Heart left ventricle (tissue), 16 donors: ENCODE measurements at regions not wholly inside any gene's neighbourhood (a gene's known extent, or its start where the extent isn't known, plus 50 kb on each side); places are given as distances from the start of the nearest gene placed in this dataset.

Experiments
- ATAC-seq, 4 donors: fragments of 200-7000 bp; cut with Tn5 transposase; one replicate each; pipeline ENCODE4 v1.9.1; 2020 to 2022; ENCODE audit warnings: moderate library complexity in 4 of 4, mild to moderate bottlenecking in 3 of 4, moderate number of reproducible peaks in 1 of 4
- DNase-seq, 5 donors: peaks; one replicate each; pipeline ENCODE4 v3.0.0-alpha.2; 2020
- H3K27ac ChIP-seq, 12 donors: fragments of 200-600 bp; sonication (generic) in 4 of 12; one replicate each; pipeline versions ENCODE4 v1.5.0 to v1.8.0; 2016 to 2022; ENCODE audit warnings: mild to moderate bottlenecking in 2 of 12
- H3K27me3 ChIP-seq, 9 donors: fragments of 200-600 bp; sonication (generic) in 2 of 9; one replicate each; pipeline versions ENCODE4 v1.5.1 to v1.8.0; 2016 to 2022; ENCODE audit warnings: mild to moderate bottlenecking in 3 of 9
- H3K36me3 ChIP-seq, 9 donors: fragments of 200-600 bp; sonication (generic) in 2 of 9; one replicate each; pipeline versions ENCODE4 v1.5.0 to v1.8.0; 2018 to 2022; ENCODE audit warnings: mild to moderate bottlenecking in 2 of 9
- H3K4me1 ChIP-seq, 12 donors: fragments of 200-600 bp; sonication (generic) in 4 of 12; one replicate each; pipeline versions ENCODE4 v1.5.0 to v1.8.0; 2016 to 2022; ENCODE audit warnings: mild to moderate bottlenecking in 3 of 12
- H3K4me3 ChIP-seq, 12 donors: fragments of 200-600 bp; sonication (generic) in 4 of 12; one replicate each; pipeline versions ENCODE4 v1.5.0 to v1.8.0; 2017 to 2022; ENCODE audit warnings: mild to moderate bottlenecking in 9 of 12, moderate library complexity in 4 of 12
- H3K9me3 ChIP-seq, 12 donors: fragments of 200-600 bp; sonication (generic) in 4 of 12; one replicate each; pipeline versions ENCODE4 v1.5.0 to v1.8.0; 2016 to 2022; ENCODE audit warnings: mild to moderate bottlenecking in 1 of 12
- POLR2A ChIP-seq, 2 donors: fragments of 450-650 bp; IDR thresholded peaks; one replicate each; pipeline ENCODE4 v1.6.1; 2017; ENCODE audit warnings: antibody characterized with exemption in 2 of 2, mild to moderate bottlenecking in 2 of 2, moderate library complexity in 2 of 2
- WGBS, 4 donors: extraction: QIAGEN DNeasy Blood & Tissue Kit in 2 of 4; methylation state at CpG; one replicate each; pipeline versions ENCODE4 v1.1.5 to v1.1.7; 2013 to 2018; 5-methylcytosine and 5-hydroxymethylcytosine counted together
- intact Hi-C, 10 donors: fragments of 100-400 bp; cut with DNase I; formaldehyde crosslinking; loops; one replicate each; pipeline versions ENCODE4 v1.11.1 to v1.14.2; 2022
- TF ChIP-seq, protein P1 (sequence below), 12 donors: fragments of 200-600 bp; sonication (generic) in 4 of 12; IDR thresholded peaks; one replicate each; pipeline versions ENCODE4 v1.5.0 to v1.8.0; 2018 to 2022; ENCODE audit warnings: antibody characterized with exemption in 12 of 12, mild to moderate bottlenecking in 5 of 12
- donor health status: ischemic (EF 13 %, LVEDD 7.1; RV severe dilation, severe dysfunction).
- donor health status: healthy with polysubstance abuse.
- donor health status: DM: no; HTN: yes; CAD: no.
- donor health status: DM: no; HTN: no; CAD: no.
- donor health status: ischemic (EF 25% LVEDD 6.9; RV normal size, moderate dysfunction).
- donor health status: ischemic (EF 25% LVEDD 5.7; RV mildly dilated, moderate dysfunction).
- donor health status: healthy.
- donor health status: DM: yes; HTN: yes; CAD: no.
- donor health status: ischemic (EF 35%, LVEDD 5.7; RV mildly dilated, moderate dysfunction).
- donor health status: nonischemic (EF 11% LVEDD 7.7; RV severe dilation, severe dysfunction).
- donor health status: DM: yes; HTN: yes; CAD: no.
- donor health status: PGD.
- donor health status: ischemic (EF 29% LVEDD 5.4; RV normal size, mild dysfunction).
- donor health status: nonischemic (EF 23%, LVEDD 6.1; RV moderate dilation, normal function).

DNA sequence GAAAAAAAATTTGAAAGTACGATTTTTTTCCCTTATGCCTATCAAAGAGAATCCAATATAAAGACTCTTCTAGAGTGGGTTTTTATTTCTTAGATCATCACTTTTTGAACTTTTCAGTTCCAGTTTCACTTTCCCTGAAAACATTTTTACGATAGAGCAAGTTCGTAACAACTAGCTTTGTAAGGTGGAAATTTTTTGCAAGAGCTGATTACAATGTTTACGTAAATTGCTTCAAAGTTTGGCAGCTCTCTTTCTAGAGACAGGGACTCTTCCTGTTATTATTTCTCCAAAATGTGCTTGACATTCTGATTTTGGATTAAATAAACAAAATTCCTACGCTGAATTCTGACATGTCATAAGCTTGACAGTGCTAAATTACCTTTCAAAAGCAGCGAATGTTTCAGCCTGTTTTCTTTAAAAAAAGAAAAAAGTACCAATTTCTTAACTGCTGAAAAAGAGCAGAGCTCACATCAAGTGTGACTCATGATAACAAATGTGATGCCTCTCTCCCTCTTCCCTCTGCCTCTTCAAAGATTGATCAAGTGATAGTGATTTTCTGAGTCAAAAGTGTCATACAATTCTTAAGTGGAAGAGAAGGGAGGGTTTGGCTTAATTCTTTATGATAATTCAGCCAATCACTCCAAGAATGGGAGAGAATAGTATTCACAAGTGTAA is 175.2 kb downstream of the KCNJ2 start:
- intact Hi-C loops: no loop called here
- H3K36me3 ChIP-seq: no peaks in the 10 kb centered on the region
- TF ChIP-seq POLR2A (IDR thresholded peaks at IDR 0.05): no peak
- TF ChIP-seq, protein P1, sequence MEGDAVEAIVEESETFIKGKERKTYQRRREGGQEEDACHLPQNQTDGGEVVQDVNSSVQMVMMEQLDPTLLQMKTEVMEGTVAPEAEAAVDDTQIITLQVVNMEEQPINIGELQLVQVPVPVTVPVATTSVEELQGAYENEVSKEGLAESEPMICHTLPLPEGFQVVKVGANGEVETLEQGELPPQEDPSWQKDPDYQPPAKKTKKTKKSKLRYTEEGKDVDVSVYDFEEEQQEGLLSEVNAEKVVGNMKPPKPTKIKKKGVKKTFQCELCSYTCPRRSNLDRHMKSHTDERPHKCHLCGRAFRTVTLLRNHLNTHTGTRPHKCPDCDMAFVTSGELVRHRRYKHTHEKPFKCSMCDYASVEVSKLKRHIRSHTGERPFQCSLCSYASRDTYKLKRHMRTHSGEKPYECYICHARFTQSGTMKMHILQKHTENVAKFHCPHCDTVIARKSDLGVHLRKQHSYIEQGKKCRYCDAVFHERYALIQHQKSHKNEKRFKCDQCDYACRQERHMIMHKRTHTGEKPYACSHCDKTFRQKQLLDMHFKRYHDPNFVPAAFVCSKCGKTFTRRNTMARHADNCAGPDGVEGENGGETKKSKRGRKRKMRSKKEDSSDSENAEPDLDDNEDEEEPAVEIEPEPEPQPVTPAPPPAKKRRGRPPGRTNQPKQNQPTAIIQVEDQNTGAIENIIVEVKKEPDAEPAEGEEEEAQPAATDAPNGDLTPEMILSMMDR (IDR thresholded peaks at IDR 0.05): no peak
- no peaks in the 10 kb centered on the region for H3K9me3 ChIP-seq
- peak overlapping the region in 9 of 12 donors; percentile 15 to 50 (median 27) for H3K4me3 ChIP-seq
- no peaks in the 10 kb centered on the region for H3K27me3 ChIP-seq
- peaks cover 0 to 8% (median 0%) of the 10 kb centered on the region in 12 donors for H3K4me1 ChIP-seq
- DNase-seq (no peak), ATAC-seq (no peak)
- 36 to 46% (median 39%) methylated on average over 6 of the region's 6 CpGs for WGBS, 4 donors
- peak overlapping the region in 1 of 12 donors; percentile 75 for H3K27ac ChIP-seq

- intact Hi-C loops: no loop called here
- no peaks in the 10 kb centered on the region for H3K27me3 ChIP-seq
- no peaks in the 10 kb centered on the region for H3K36me3 ChIP-seq
- H3K4me1 ChIP-seq: peaks cover 0 to 8% (median 0%) of the 10 kb centered on the region in 12 donors
- H3K27ac ChIP-seq: peak overlapping the region in 1 of 12 donors; percentile 75
- H3K4me3 ChIP-seq: peak overlapping the region in 1 of 12 donors; percentile 45
- H3K9me3 ChIP-seq: no peaks in the 10 kb centered on the region
- 75 to 81% (median 78%) methylated on average over 2 of the region's 2 CpGs for WGBS, 4 donors
- no peak for ATAC-seq
- TF ChIP-seq POLR2A (IDR thresholded peaks at IDR 0.05): no peak
- TF ChIP-seq, protein P1 (IDR thresholded peaks at IDR 0.05): no peak
- no peak for DNase-seq
Measured at GRCh38 chr17:70345061-70345460, 175.7 kb downstream of the KCNJ2 start.

DNA sequence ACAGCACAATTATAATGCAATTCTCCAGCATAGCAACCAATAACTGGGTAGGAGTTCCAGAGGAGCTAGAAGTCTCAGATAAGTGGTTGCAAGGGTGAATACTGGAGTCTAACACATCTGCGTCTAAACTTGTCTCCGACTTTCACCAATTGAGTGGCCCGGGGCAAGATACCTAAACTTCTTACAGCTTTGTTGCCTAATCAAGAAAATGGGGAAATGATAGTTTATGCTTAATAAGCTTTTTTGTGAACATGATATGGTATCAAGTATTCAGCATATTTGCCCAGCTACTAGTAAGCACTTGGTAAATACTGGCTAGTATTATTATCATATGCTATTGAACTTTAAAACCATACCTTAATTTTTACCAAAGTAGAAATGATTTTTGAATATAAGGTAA is 183.5 kb downstream of the KCNJ2 start:
- intact Hi-C loops: no loop called here
- no peak overlapping the region for H3K27ac ChIP-seq
- H3K4me1 ChIP-seq: no peaks in the 10 kb centered on the region
- H3K36me3 ChIP-seq: no peaks in the 10 kb centered on the region
- TF ChIP-seq, protein P1 (IDR thresholded peaks at IDR 0.05): no peak
- no peak for TF ChIP-seq POLR2A (IDR thresholded peaks at IDR 0.05)
- no peak for DNase-seq
- H3K27me3 ChIP-seq: no peaks in the 10 kb centered on the region
- WGBS, 4 donors: 81 to 91% (median 90%) methylated on average over 3 of the region's 3 CpGs
- no peak overlapping the region for H3K4me3 ChIP-seq
- no peaks in the 10 kb centered on the region for H3K9me3 ChIP-seq
- ATAC-seq: no peak

DNA sequence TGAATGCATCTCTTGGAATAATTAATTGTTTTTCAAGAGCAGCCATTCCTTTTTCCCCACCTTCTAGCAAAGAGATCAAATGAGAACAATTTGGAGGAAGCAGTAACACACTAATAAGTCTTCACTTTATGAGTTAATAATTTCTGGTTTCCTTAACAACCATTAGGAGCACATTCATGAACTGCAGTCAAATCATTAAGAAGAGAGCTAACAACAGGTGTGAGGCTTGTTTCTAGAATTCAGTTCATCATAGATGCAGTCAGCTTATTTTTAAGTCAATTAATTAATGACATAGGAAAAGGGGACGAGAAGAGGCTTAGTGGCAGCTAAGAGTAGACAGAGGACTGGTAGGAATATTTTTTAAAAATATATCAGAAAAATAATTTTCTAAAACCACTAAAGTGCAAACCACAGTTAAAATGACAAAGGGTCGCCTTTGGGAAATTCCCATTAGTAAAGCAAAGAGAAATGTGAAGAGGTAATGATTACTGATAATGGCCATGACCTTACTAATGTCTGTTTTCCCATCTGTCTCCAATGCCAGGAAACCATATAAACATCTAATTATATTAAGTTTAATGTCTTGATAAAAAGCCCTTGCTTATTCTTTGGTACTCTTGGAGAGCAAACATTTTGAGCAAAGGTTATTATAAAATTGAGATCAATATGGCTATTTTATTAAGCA is 184.2 kb downstream of the KCNJ2 start:
- no peak overlapping the region for H3K4me3 ChIP-seq
- ATAC-seq: no peak
- no peaks in the 10 kb centered on the region for H3K27me3 ChIP-seq
- 81 to 92% (median 84%) methylated on average over 2 of the region's 2 CpGs for WGBS, 4 donors
- DNase-seq: no peak
- H3K27ac ChIP-seq: no peak overlapping the region
- TF ChIP-seq POLR2A (IDR thresholded peaks at IDR 0.05): no peak
- TF ChIP-seq, protein P1 (IDR thresholded peaks at IDR 0.05): no peak
- H3K4me1 ChIP-seq: no peaks in the 10 kb centered on the region
- intact Hi-C loops: no loop called here
- H3K36me3 ChIP-seq: no peaks in the 10 kb centered on the region
- H3K9me3 ChIP-seq: no peaks in the 10 kb centered on the region
